ENCODE measurements at regions not wholly inside any gene's neighbourhood (a gene's known extent, or its start where the extent isn't known, plus 50 kb on each side); places are given as distances from the start of the nearest gene placed in this dataset.

- TF ChIP-seq CTCF (IDR thresholded peaks at IDR 0.05) (no peak), POLR2A (IDR thresholded peaks at IDR 0.05; ENCODE audit: low read depth) (no peak), POLR2AphosphoS5 (IDR thresholded peaks at IDR 0.05) (no peak)
These were observed 535.9 kb upstream of the FTMT start for GRCh38 chr5:121315786-121316185.
